ENCODE measurements at regions not wholly inside any gene's neighbourhood (a gene's known extent, or its start where the extent isn't known, plus 50 kb on each side); places are given as distances from the start of the nearest gene placed in this dataset.

GRCh38 chr5:104372376-104372775 lies 809.8 kb upstream of the NUDT12 start:
- Histone ChIP-seq H3K27me3 (ENCODE audit: control insufficient read depth, insufficient read depth, low read length) (no peaks in the 10 kb centered on the region), H3K36me3 (ENCODE audit: control insufficient read depth, insufficient read depth, low read length) (no peaks in the 10 kb centered on the region), H3K4me3 (ENCODE audit: low read depth, low read length) (no peak overlapping the region)
- DNase-seq (ENCODE audit: low read depth) (no peak), FAIRE-seq (no peak)
- TF ChIP-seq CTCF (IDR thresholded peaks at IDR 0.05; ENCODE audit: insufficient read depth, low read length, severe bottlenecking) = no peak

GRCh38 chr5:104370523-104370922 lies 807.9 kb upstream of the NUDT12 start:
- DNase-seq (ENCODE audit: low read depth) (peak; percentile 4), FAIRE-seq (no peak)
- no peaks in the 10 kb centered on the region for H3K36me3 ChIP-seq (ENCODE audit: control insufficient read depth, insufficient read depth, low read length)
- no peak overlapping the region for H3K4me3 ChIP-seq (ENCODE audit: low read depth, low read length)
- no peak for TF ChIP-seq CTCF (IDR thresholded peaks at IDR 0.05; ENCODE audit: insufficient read depth, low read length, severe bottlenecking)
- H3K27me3 ChIP-seq (ENCODE audit: control insufficient read depth, insufficient read depth, low read length) = no peaks in the 10 kb centered on the region

- FAIRE-seq (no peak), DNase-seq (ENCODE audit: low read depth) (no peak)
- Histone ChIP-seq H3K27me3 (ENCODE audit: control insufficient read depth, insufficient read depth, low read length) (no peaks in the 10 kb centered on the region), H3K36me3 (ENCODE audit: control insufficient read depth, insufficient read depth, low read length) (no peaks in the 10 kb centered on the region), H3K4me3 (ENCODE audit: low read depth, low read length) (no peak overlapping the region)
- TF ChIP-seq CTCF (IDR thresholded peaks at IDR 0.05; ENCODE audit: insufficient read depth, low read length, severe bottlenecking) = no peak
These were observed 805.4 kb upstream of the NUDT12 start for GRCh38 chr5:104367978-104368377.

GRCh38 chr5:104363567-104363966 lies 801.0 kb upstream of the NUDT12 start:
- TF ChIP-seq CTCF (IDR thresholded peaks at IDR 0.05; ENCODE audit: insufficient read depth, low read length, severe bottlenecking) = no peak
- DNase-seq (ENCODE audit: low read depth) (no peak), FAIRE-seq (no peak)
- Histone ChIP-seq H3K36me3 (ENCODE audit: control insufficient read depth, insufficient read depth, low read length) (no peaks in the 10 kb centered on the region), H3K27me3 (ENCODE audit: control insufficient read depth, insufficient read depth, low read length) (no peaks in the 10 kb centered on the region), H3K4me3 (ENCODE audit: low read depth, low read length) (no peak overlapping the region)

GRCh38 chr5:104361932-104362331 lies 799.3 kb upstream of the NUDT12 start:
- TF ChIP-seq CTCF (IDR thresholded peaks at IDR 0.05; ENCODE audit: insufficient read depth, low read length, severe bottlenecking) = no peak
- FAIRE-seq = no peak
- H3K27me3 ChIP-seq (ENCODE audit: control insufficient read depth, insufficient read depth, low read length) = no peaks in the 10 kb centered on the region

GRCh38 chr5:104355350-104355749 lies 792.8 kb upstream of the NUDT12 start:
- FAIRE-seq = no peak

More at GRCh38 chr5:104361932-104362331, 799.3 kb upstream of the NUDT12 start:
- Histone ChIP-seq H3K36me3 (ENCODE audit: control insufficient read depth, insufficient read depth, low read length) (no peaks in the 10 kb centered on the region), H3K4me3 (ENCODE audit: low read depth, low read length) (no peak overlapping the region)
- DNase-seq (ENCODE audit: low read depth) = no peak

More at GRCh38 chr5:104355350-104355749, 792.8 kb upstream of the NUDT12 start:
- H3K36me3 ChIP-seq (ENCODE audit: control insufficient read depth, insufficient read depth, low read length) = no peaks in the 10 kb centered on the region
- H3K27me3 ChIP-seq (ENCODE audit: control insufficient read depth, insufficient read depth, low read length) = no peaks in the 10 kb centered on the region
- TF ChIP-seq CTCF (IDR thresholded peaks at IDR 0.05; ENCODE audit: insufficient read depth, low read length, severe bottlenecking) = no peak
- DNase-seq (ENCODE audit: low read depth) = no peak
- H3K4me3 ChIP-seq (ENCODE audit: low read depth, low read length) = no peak overlapping the region
